HG03064 (cell line): ENCODE measurements at regions not wholly inside any gene's neighbourhood (a gene's known extent, or its start where the extent isn't known, plus 50 kb on each side); places are given as distances from the start of the nearest gene placed in this dataset.
"Not testable (repeated sequence)": the region's sequence is repeated elsewhere in the genome, so short reads cannot be mapped to it uniquely, and the experiment has no call there.

Experiments used
- ATAC-seq: cut with Tn5 transposase; IDR thresholded peaks from one replicate; pipeline ENCODE4 v1.9.1; 2021; ENCODE audit warnings: low read depth; ENCODE audit not compliant: unreplicated experiment

- ATAC-seq, result no peak
These were observed 108.2 kb downstream of the THBS2 start for GRCh38 chr6:169145496-169145895.

GRCh38 chr6:169144356-169144755 lies 109.3 kb downstream of the THBS2 start:
- ATAC-seq, result no peak

GRCh38 chr6:169142538-169142844 lies 111.2 kb downstream of the THBS2 start:
- ATAC-seq, result no peak

- ATAC-seq, result no peak
These were observed 111.7 kb downstream of the THBS2 start for GRCh38 chr6:169141671-169142537.

- no peak for ATAC-seq
These were observed 112.6 kb downstream of the THBS2 start for GRCh38 chr6:169140986-169141495.

- ATAC-seq, result no peak
These were observed 114.3 kb downstream of the THBS2 start for GRCh38 chr6:169139179-169139971.

- ATAC-seq, result no peak
These were observed 121.2 kb downstream of the THBS2 start for GRCh38 chr6:169132352-169132940.

- ATAC-seq, result no peak
These were observed 122.3 kb downstream of the THBS2 start for GRCh38 chr6:169131390-169131789.

GRCh38 chr6:169130113-169130512 lies 123.5 kb downstream of the THBS2 start:
- ATAC-seq, result no peak

GRCh38 chr6:169121013-169121412 lies 132.6 kb downstream of the THBS2 start:
- no peak for ATAC-seq

GRCh38 chr6:169119669-169120068 lies 134.0 kb downstream of the THBS2 start:
- ATAC-seq, result no peak

- ATAC-seq, result no peak
These were observed 135.3 kb downstream of the THBS2 start for GRCh38 chr6:169118346-169118830.

- no peak for ATAC-seq
These were observed 136.0 kb downstream of the THBS2 start for GRCh38 chr6:169117663-169118062.

GRCh38 chr6:169115632-169116031 lies 138.0 kb downstream of the THBS2 start:
- ATAC-seq, result no peak

- not testable (repeated sequence) for ATAC-seq
These were observed 139.0 kb downstream of the THBS2 start for GRCh38 chr6:169114632-169115031.

GRCh38 chr6:169112483-169113320 lies 140.9 kb downstream of the THBS2 start:
- peak; percentile 83 for ATAC-seq

- no peak for ATAC-seq
These were observed 142.4 kb downstream of the THBS2 start for GRCh38 chr6:169111203-169111602.

- no peak for ATAC-seq
These were observed 144.0 kb downstream of the THBS2 start for GRCh38 chr6:169109411-169110220.

- ATAC-seq, result no peak
These were observed 144.9 kb downstream of the THBS2 start for GRCh38 chr6:169108753-169109152.
